SK-N-SH treated with all-trans-retinoic acid at 6 μM for 48 hours (cell line): ENCODE measurements at regions not wholly inside any gene's neighbourhood (a gene's known extent, or its start where the extent isn't known, plus 50 kb on each side); places are given as distances from the start of the nearest gene placed in this dataset.

Experiments
- ARNTL ChIP-seq: fragments of 450-650 bp; formaldehyde crosslinking; IDR thresholded peaks from 2 replicates; pipeline ENCODE4 v1.5.0; 2020; ENCODE audit warnings: low read depth, mild to moderate bottlenecking, moderate library complexity, borderline replicate concordance
- CSRNP3 ChIP-seq: fragments of 250-450 bp; sonication (Bioruptor Pico); IDR thresholded peaks from 2 replicates; pipeline ENCODE4 v1.5.1; 2021; ENCODE audit warnings: mild to moderate bottlenecking, moderate library complexity
- ESRRG ChIP-seq: fragments of 250-450 bp; sonication (Bioruptor Pico); IDR thresholded peaks from 2 replicates; pipeline ENCODE4 v1.6.1; 2021; ENCODE audit warnings: mild to moderate bottlenecking
- GLIS3 ChIP-seq: fragments of 250-450 bp; sonication (Bioruptor Pico); IDR thresholded peaks from 2 replicates; pipeline ENCODE4 v1.5.0; 2020; ENCODE audit warnings: mild to moderate bottlenecking, moderate library complexity
- TCF4 ChIP-seq: fragments of 250-450 bp; sonication (Bioruptor Pico); IDR thresholded peaks from 2 replicates; pipeline ENCODE4 v1.8.0; 2021; ENCODE audit warnings: mild to moderate bottlenecking, moderate library complexity, borderline replicate concordance

- TF ChIP-seq CSRNP3 = no peak
- TF ChIP-seq ESRRG (CRISPR knock-in tag) = no peak
- TF ChIP-seq ARNTL (CRISPR knock-in tag) = no peak
- no peak for TF ChIP-seq TCF4 (CRISPR knock-in tag)
- no peak for TF ChIP-seq GLIS3 (CRISPR knock-in tag)
Measured at GRCh38 chr15:100824211-100824610, 55.4 kb upstream of the ALDH1A3 start.
